GM18861 (cell line): ENCODE measurements at regions not wholly inside any gene's neighbourhood (a gene's known extent, or its start where the extent isn't known, plus 50 kb on each side); places are given as distances from the start of the nearest gene placed in this dataset.

ENCODE experiments used
- ATAC-seq: cut with Tn5 transposase; IDR thresholded peaks from one replicate; pipeline ENCODE4 v1.9.1; 2021; ENCODE audit not compliant: unreplicated experiment

DNA sequence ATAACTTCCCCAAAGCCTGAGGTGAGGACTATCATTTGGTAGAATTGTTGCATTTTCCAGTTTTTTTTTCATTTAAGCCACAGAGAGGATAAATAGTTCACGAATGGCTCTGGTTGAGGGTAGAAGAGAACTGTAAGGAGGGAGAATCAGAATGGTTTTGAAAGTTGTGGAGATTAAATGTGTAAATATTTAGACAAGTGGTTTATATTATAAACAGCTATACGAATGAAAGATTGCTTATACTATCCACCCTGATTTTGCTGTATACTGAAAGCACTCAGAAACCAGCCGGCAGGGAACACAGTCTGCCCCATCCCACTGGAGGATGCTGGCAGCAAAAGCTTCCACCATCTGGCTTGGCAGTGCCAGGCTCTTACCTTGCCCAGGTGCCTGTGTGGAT, 341.1 kb downstream of the RAPGEF2 start:
- ATAC-seq, result no peak

DNA sequence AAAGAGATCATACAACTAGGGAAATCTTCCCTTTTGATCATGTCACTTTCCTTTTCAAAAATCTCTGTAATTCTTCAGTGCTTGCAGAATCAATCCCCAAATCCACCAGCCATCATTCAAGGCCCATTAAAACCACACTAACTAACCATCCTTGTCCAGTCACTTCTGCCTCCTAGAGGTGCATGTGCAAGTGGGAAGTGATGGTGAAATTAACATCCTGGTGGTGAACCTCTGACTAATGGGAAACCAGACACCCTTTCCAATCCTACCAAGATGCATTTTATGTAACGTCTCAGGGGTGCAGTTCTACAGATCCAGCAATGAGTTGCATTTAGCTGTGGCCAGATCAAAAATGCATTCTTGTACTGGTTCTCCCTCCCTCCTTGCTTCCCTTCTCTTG, 341.8 kb downstream of the RAPGEF2 start:
- no peak for ATAC-seq

GRCh38 chr4:159445692-159446091, 342.8 kb downstream of the RAPGEF2 start:
- ATAC-seq, result no peak

DNA sequence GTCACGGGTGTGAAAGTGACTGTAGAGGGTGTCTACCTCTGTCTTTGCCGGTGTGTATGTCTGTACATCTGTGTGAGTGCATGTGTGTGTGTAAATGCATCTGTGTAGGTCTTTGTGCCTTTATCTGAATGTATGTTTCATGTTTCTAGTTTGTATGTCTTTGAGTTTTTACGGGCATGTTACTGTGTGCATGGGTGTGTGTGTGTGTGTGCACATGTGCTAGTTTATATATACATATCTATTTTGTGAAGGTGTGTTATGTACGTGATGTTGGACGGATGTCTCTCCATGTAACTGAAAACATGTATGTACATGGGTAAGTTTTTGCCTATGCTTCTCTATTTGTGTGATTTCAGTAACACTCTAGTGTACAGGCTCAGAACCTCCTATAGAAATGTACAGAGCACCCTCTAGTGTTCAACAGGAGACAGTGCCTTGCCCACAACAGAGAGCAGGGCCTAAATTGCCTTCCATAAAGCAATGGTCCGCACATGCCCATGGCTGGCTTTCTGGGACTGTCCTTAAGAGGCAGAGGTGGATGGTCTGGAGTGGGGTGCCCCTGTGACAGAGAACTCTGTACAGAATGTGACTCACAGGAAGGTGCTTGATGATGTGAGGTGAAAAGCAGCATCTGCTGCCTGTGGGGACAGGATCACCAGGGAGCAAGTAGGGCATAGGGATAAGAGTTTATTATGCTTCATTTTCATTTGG, 343.5 kb downstream of the RAPGEF2 start:
- peak; percentile 100 for ATAC-seq

DNA sequence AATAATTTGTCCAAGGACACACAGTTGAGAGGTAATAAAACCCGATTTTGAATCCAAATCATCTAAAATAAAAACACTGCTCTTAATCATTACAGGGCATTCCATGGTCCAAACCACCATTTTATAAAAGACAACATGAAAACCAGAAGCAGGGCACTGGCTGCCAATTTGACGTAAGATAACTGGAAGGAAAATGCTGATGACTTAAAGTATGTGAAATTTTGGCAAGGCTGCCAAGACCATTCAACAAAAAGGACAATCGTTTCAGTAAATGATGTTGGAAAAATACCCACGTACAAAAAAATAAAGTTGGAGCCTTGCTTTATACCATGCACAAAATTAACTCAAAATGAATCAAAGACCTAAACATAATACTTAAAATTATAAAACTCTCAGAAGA, 344.4 kb downstream of the RAPGEF2 start:
- ATAC-seq, result no peak

DNA sequence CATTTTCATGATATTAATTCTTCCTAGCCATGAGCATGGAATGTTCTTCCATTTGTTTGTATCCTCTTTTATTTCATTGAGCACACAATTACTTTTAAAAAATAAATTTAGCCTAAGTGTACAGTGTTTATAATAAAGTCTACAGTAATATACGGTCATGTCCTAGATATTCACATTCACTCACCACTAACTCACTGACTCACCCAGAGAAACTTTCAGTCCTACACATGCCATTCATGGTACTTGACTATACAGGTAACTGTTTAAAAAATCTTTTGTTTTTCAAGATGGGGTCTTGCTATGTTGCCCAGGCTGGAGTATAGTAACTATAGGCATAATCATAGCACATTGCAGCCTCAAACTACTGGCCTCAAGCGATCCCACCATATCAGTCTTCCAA, 348.1 kb downstream of the RAPGEF2 start:
- ATAC-seq, result no peak

DNA sequence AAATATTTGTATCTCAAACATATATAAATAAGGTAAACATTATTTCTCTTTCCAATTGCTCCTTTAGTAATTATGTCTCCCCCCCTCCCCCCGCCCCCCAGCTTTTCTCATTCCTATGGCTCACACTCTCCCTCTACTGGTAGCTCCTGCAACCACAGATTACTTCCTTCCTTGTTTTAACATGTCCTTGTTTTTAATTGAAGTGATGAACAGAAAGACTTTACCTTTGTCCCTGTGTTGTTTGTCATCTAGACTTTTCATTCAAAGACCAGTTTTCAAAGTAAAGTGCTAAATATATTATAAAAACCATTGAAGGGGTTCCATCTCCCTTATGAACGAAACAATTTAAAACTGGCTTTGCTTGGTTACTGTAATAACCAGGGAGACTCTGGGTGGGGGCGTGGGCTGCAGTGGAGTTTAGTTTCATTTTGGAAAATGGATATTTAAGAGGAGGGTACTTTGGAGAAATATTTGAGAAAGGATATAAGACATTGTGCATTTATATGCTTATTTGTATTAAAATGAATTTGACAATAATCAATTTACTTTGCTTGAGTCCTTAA, 352.9 kb downstream of the RAPGEF2 start:
- peak; percentile 64 for ATAC-seq

GRCh38 chr4:159460371-159460770, 357.5 kb downstream of the RAPGEF2 start:
- no peak for ATAC-seq

DNA sequence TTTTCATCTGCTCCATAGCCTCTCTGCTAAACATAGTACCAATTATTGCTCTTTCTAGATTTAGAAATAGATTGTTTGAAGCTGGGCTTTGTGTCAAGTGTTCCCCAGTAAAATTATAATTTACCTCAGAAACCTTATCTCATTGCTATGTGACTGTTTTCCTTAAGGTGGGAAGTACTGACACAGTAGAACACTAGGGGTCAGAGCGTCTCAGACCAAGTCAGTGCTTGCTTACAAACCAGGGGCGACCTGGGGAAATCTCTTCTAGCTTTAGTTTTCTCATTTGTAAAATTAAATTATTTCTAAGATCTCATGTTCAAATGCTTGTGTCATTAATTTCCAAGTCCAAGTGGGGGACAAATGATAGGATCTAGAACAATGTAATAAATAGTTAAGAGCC, 360.4 kb downstream of the RAPGEF2 start:
- no peak for ATAC-seq

DNA sequence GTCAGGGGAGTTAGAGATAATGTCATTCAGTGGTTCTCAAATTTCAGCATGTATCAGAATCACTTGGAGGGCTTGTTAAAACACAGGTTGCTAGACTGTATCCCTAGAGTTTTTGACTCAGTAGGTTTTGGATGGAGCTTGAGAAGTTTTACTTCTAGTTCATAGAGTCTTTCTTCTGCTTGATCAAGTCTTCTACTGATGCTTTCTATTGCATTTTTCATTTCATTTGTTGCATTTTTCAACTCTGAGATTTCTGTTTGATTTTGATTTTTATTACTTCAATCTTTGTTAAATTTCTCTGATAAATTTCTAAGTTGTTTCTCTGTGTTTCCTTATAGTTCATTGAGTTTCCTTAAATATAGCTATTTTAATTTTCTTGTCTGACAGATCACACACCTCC, 361.4 kb downstream of the RAPGEF2 start:
- ATAC-seq, result no peak

DNA sequence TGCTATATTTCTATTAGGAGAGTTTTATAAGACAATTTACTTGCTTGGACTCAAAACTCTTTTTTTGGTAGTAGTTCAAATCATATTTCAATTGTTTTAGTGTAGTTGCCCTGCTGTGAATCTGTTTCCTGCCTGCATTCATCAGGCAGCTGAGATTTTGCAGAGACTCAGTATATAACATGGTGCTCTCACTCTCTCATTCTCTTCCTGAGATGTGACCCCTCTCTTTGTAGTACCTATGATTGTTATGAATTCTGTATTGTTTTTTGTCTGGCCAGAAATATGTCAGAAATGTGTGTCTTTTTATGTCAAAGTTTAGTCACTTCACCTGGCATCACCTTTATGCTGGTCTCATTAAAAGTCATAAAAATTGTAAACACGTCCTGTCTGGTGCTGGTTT, 374.0 kb downstream of the RAPGEF2 start:
- ATAC-seq, result no peak

DNA sequence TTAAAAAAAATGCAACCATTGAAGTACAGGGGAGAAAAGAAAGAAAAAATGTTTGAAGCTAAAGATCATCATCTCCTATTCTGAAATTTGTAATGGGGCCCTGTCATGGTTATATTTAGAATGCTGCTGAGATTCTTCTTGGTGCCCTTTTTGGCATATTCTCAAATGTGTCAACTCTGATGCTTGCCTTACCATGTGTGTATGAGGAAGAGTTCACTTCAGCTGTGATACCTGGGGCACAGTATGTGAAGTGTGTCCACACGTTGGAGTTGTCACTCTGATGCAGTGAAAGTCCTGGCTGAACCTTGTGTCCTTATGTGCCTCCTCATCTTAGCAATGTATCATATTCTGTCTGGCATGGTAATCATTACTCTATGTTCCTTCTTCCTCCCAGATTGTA, 377.9 kb downstream of the RAPGEF2 start:
- no peak for ATAC-seq

DNA sequence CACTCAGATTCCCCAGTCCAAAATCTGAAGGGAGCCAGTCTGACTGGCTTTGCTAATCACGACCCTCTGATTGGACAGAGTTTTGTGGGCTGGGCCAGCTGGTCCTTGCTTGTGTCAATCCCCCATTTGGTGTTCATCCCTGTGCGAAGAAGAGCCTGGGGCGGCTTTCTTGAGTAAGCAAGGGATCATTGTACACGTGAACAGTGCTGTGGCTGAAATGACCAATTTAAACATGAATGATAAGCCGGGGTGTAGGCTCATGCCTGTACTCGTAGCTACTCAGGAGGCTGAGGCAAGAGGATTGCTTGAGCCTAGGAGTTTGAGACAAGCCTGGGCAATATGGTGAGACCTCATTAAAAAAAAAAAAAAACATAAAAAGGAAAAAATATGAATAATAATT, 379.1 kb downstream of the RAPGEF2 start:
- ATAC-seq, result no peak

DNA sequence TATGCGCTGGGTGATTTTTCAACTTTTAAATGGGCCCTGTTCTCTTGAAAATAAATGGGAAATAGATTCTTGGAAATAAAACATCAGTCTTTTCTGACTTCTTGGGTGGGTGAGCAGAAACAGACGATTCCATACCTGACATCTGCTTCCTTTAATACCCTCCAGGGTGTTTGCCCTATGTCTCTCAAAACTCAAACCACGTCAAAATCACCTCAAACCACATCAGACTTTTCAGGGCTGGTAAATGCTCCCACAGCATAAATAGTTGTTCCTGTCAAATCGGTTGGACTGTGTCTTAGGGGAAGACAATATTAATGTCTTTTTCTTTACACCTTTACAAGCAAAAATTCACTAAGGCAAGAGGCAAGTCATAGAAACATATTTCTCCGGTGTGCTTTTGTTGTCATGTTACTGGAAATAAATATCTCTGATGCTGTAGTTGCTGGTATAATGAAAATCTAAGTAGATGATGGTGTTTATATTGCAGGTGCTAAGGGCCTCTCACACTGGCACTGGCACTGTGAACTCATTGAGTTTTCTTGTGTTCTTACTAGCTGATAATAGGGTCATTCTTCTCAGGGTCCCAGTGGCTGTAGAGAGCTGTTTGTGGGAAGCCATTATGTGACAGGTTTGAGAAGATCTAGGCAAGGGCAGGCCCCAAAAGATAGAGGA, 380.4 kb downstream of the RAPGEF2 start:
- no peak for ATAC-seq

GRCh38 chr4:159483782-159484741, 381.2 kb downstream of the RAPGEF2 start:
- ATAC-seq, result no peak

DNA sequence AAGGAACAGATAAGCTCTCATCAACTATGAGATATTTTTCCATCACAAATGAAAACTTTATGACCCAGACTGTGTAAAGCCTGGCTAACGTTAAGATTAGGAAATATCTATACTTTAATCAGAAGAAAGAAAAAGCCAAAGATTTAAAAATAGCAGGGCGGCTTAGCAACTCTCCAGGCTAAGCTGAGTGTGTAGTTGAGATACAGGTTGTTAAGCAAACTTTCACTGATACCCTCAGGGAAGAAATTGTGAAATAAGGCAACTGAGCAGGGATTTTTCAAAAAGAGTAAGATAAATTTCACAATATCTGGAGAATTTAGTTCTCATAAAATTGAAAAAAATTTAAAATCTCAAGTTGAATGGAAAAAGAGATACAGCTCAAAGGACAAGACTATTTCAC, 382.0 kb downstream of the RAPGEF2 start:
- ATAC-seq, result no peak

- ATAC-seq, result peak; percentile 95
These were observed 384.4 kb downstream of the RAPGEF2 start for GRCh38 chr4:159487284-159487747.

- ATAC-seq, result no peak
These were observed 386.8 kb downstream of the RAPGEF2 start for GRCh38 chr4:159489646-159490045.

DNA sequence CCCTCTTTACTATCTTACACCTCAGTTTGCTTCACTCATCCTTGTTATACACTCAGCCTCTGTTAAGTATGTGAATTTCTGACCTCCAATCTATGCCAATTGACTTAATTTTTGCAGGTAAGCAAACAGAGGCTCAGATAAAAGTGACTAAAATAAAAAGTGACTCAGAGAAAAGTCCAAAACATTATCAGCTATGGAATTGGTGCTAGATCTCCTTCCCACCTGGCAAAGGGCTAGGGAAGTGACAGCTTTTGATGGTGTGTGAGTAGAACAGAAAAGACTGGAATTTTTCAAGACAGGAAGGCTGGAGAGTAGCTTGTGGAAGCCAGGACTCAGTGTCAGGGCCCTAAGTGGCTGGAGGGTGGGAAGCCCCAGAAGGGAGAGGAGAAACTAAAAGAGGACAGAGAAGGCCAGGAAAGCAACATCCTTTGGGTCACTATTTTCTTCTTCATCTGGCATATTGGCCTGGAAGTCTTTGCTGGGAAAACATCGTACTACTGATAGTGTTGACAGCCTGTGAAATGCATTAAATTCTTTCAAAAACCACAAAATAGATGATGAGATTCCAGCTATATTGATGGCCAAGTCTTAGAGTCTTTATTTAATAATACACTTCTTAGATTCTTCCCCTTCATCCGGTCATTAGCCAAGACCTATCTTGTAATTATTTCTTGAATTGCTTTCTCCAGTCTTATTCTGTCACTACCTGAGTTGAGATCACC, 392.8 kb downstream of the RAPGEF2 start:
- no peak for ATAC-seq

- no peak for ATAC-seq
These were observed 393.4 kb downstream of the RAPGEF2 start for GRCh38 chr4:159496248-159496647.

DNA sequence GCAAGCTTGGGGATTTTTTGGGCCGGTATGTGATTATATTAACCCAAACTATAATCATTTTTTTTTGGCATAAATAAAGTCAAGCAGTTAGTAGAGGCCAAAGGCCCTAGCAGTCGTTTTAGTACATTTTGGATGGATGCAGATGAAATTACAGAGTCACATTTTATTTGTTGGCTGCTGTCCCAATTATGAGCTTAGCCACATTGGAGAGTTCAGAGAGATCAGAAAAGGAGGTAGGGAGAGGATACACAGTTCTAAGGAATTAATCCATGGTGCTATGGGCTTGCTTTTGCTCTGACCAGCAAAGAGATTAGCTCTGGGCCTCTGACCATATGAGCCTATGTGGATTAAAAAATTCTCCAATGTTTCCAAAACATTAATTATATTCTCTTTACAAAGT, 395.1 kb downstream of the RAPGEF2 start:
- no peak for ATAC-seq
